Natural killer cell (primary cell): ENCODE measurements at regions not wholly inside any gene's neighbourhood (a gene's known extent, or its start where the extent isn't known, plus 50 kb on each side); places are given as distances from the start of the nearest gene placed in this dataset.

Experiments used
- ATAC-seq, 3 donors: fragments of 150-1000 bp in 2 of 3; fragments of 200-7000 bp in 1 of 3; cut with Tn5 transposase; 1 replicate in 1 of 3; 2 replicates in 2 of 3; pipeline ENCODE4 v1.10.0; 2021; ENCODE audit warnings: mild to moderate bottlenecking in 2 of 3, moderate library complexity in 2 of 3
- DNase-seq, 2 donors: peaks; one replicate each; pipeline versions ENCODE4 v3.0.0 to v3.0.0-alpha.2; 2013 to 2021; ENCODE audit warnings: mixed read lengths in 1 of 2
- H3K27ac ChIP-seq: one replicate; pipeline ENCODE4 v1.5.1; 2013; ENCODE audit warnings: mild to moderate bottlenecking, low read length
- H3K27me3 ChIP-seq: one replicate; pipeline ENCODE4 v1.6.1; 2013; ENCODE audit warnings: low read length; ENCODE audit not compliant: control insufficient read depth, insufficient read depth
- H3K36me3 ChIP-seq: one replicate; pipeline ENCODE4 v1.6.1; 2013; ENCODE audit warnings: low read length; ENCODE audit not compliant: control insufficient read depth, insufficient read depth
- H3K4me1 ChIP-seq: one replicate; pipeline ENCODE4 v1.6.1; 2013; ENCODE audit warnings: low read length; ENCODE audit not compliant: control insufficient read depth, insufficient read depth
- H3K4me3 ChIP-seq: one replicate; pipeline ENCODE4 v1.5.1; 2013; ENCODE audit warnings: low read length
- H3K9me3 ChIP-seq: one replicate; pipeline ENCODE4 v1.6.1; 2013; ENCODE audit warnings: low read length; ENCODE audit not compliant: control insufficient read depth, insufficient read depth
- H3K27ac Mint-ChIP-seq, 2 donors: one replicate each; pipeline ENCODE4 v1.8.0; 2022; ENCODE audit warnings: mild to moderate bottlenecking in 2 of 2, mixed read lengths in 2 of 2, moderate library complexity in 1 of 2
- H3K27me3 Mint-ChIP-seq, 2 donors: one replicate each; pipeline ENCODE4 v1.8.0; 2022; ENCODE audit warnings: low read depth in 2 of 2, mixed read lengths in 2 of 2
- H3K36me3 Mint-ChIP-seq: one replicate; pipeline ENCODE4 v1.8.0; 2022; ENCODE audit warnings: mixed read lengths
- H3K4me1 Mint-ChIP-seq, 2 donors: one replicate each; pipeline ENCODE4 v1.8.0; 2022; ENCODE audit warnings: mixed read lengths in 2 of 2
- H3K4me3 Mint-ChIP-seq: one replicate; pipeline ENCODE4 v1.8.0; 2022; ENCODE audit warnings: mild to moderate bottlenecking, moderate library complexity, mixed read lengths
- H3K9me3 Mint-ChIP-seq, 2 donors: one replicate each; pipeline ENCODE4 v1.8.0; 2022; ENCODE audit warnings: mixed read lengths in 2 of 2
- WGBS: methylation state at CpG from one replicate; pipeline ENCODE4 v1.1.7; 2013; ENCODE audit warnings: missing lambda C conversion rate; ENCODE audit not compliant: insufficient coverage; 5-methylcytosine and 5-hydroxymethylcytosine counted together
- intact Hi-C: fragments of 100-400 bp; cut with micrococcal nuclease; formaldehyde crosslinking; loops from one replicate; pipeline ENCODE4 v1.14.2; 2022
- TF ChIP-seq, protein P1 (sequence below): fragments of 200-600 bp; IDR thresholded peaks from one replicate; pipeline ENCODE4 v1.8.0; 2022; ENCODE audit warnings: antibody characterized with exemption

DNA sequence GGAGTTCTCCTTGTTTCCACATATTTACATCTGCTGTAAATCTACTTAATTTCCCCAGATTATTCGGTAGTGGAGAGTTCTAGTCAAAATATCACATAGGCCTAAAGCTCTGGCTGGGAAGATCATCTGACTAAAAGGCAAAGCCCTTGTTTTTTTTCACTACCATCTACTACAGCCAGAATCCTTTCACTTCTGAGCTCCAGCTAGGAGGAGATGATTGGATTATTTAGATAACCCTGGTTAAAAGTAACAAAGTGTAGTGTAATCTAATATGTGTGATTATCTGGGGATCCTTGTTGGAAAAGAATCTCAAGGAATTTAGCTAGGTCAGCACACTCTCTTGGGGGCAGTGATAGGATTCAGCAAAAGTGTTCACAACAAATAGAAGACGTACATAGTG lies 125.4 kb downstream of the DYRK2 start:
- H3K27ac Mint-ChIP-seq: no peak overlapping the region
- DNase-seq (no peak), ATAC-seq (no peak)
- H3K27me3 Mint-ChIP-seq: peaks cover 0 to 3% of the 10 kb centered on the region in 2 donors
- intact Hi-C loops: no loop called here
- Histone ChIP-seq H3K27ac (no peak overlapping the region), H3K4me3 (no peak overlapping the region), H3K27me3 (no peaks in the 10 kb centered on the region), H3K4me1 (no peaks in the 10 kb centered on the region), H3K9me3 (no peaks in the 10 kb centered on the region), H3K36me3 (no peaks in the 10 kb centered on the region)
- no peaks in the 10 kb centered on the region for H3K36me3 Mint-ChIP-seq
- TF ChIP-seq, protein P1, sequence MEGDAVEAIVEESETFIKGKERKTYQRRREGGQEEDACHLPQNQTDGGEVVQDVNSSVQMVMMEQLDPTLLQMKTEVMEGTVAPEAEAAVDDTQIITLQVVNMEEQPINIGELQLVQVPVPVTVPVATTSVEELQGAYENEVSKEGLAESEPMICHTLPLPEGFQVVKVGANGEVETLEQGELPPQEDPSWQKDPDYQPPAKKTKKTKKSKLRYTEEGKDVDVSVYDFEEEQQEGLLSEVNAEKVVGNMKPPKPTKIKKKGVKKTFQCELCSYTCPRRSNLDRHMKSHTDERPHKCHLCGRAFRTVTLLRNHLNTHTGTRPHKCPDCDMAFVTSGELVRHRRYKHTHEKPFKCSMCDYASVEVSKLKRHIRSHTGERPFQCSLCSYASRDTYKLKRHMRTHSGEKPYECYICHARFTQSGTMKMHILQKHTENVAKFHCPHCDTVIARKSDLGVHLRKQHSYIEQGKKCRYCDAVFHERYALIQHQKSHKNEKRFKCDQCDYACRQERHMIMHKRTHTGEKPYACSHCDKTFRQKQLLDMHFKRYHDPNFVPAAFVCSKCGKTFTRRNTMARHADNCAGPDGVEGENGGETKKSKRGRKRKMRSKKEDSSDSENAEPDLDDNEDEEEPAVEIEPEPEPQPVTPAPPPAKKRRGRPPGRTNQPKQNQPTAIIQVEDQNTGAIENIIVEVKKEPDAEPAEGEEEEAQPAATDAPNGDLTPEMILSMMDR: no peak
- H3K4me3 Mint-ChIP-seq: no peak overlapping the region
- no peaks in the 10 kb centered on the region for H3K4me1 Mint-ChIP-seq
- WGBS: 86% methylated on average over 2 of the region's 2 CpGs
- H3K9me3 Mint-ChIP-seq: no peaks in the 10 kb centered on the region

DNA sequence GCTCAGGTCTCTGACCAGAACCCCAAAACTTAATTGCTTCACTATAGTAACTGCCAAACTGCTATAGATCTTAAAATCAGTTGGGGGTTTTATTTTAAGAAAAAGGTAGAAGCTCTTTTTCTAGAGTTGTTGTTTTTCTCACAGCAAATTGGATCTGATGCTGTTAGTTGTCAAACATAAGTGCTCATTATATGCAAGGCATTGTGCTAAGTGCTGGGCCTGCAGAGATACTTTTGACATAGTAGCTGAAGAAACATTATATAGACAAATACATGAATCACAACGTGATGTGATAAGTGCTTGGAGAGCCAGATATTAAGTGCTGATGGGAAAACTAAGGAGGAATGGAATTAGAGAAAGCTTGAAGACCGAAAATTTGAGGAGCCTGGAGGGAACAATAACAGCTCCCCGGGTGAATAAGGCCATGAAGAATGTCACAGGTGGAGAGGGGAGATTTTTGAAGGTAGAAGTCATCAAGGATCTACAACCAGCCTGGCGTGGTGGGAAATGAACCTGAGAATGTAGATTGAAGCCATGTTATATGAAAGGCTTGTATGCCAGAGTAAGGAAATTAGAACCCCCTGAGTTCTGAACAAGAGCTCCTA lies 126.5 kb downstream of the DYRK2 start:
- no peaks in the 10 kb centered on the region for H3K9me3 ChIP-seq
- intact Hi-C loops: no loop called here
- no peaks in the 10 kb centered on the region for H3K4me1 Mint-ChIP-seq
- no peak overlapping the region for H3K4me3 ChIP-seq
- no peaks in the 10 kb centered on the region for H3K27me3 ChIP-seq
- WGBS: 84% methylated on average over 4 of the region's 4 CpGs
- H3K4me1 ChIP-seq: no peaks in the 10 kb centered on the region
- H3K36me3 ChIP-seq: no peaks in the 10 kb centered on the region
- H3K27me3 Mint-ChIP-seq: peaks cover 0 to 3% of the 10 kb centered on the region in 2 donors
- H3K27ac ChIP-seq: no peak overlapping the region
- TF ChIP-seq, protein P1: no peak
- no peak for DNase-seq
- ATAC-seq: no peak
- H3K9me3 Mint-ChIP-seq: no peaks in the 10 kb centered on the region
- no peaks in the 10 kb centered on the region for H3K36me3 Mint-ChIP-seq
- no peak overlapping the region for H3K27ac Mint-ChIP-seq
- no peak overlapping the region for H3K4me3 Mint-ChIP-seq

DNA sequence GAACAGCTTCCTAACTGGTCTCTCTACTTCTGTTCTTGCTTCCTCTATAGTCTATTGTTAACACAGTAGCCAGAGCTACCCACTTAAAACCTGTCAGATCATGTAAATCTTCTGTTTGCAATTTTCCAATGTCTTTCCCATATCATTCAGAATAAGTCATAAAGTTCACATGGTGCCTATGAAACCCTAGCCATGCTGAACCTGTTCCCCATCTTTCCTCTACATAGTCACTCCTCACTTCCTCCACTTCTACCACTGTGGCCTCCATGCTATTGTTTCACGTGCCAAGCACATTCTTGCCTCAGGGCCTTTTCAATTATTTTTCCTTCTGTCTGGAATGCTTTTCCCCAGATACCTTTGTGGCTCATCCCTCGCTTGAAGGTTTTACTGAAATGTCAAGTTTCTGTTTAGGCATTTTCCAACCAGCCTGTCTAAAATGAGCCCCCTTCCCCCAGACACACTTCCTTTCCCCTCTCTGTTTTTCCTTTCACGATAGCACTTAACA lies 132.1 kb downstream of the DYRK2 start:
- Mint-ChIP-seq H3K9me3 (no peaks in the 10 kb centered on the region), H3K4me3 (no peak overlapping the region), H3K36me3 (no peaks in the 10 kb centered on the region), H3K4me1 (no peaks in the 10 kb centered on the region), H3K27ac (no peak overlapping the region), H3K27me3 (peaks cover 0 to 3% of the 10 kb centered on the region in 2 donors)
- no peak for DNase-seq
- Histone ChIP-seq H3K4me3 (no peak overlapping the region), H3K4me1 (no peaks in the 10 kb centered on the region), H3K27ac (no peak overlapping the region), H3K9me3 (no peaks in the 10 kb centered on the region), H3K36me3 (no peaks in the 10 kb centered on the region), H3K27me3 (no peaks in the 10 kb centered on the region)
- 94% methylated on average over 3 of the region's 3 CpGs for WGBS
- intact Hi-C loops: no loop called here
- no peak for ATAC-seq
- TF ChIP-seq, protein P1: no peak

DNA sequence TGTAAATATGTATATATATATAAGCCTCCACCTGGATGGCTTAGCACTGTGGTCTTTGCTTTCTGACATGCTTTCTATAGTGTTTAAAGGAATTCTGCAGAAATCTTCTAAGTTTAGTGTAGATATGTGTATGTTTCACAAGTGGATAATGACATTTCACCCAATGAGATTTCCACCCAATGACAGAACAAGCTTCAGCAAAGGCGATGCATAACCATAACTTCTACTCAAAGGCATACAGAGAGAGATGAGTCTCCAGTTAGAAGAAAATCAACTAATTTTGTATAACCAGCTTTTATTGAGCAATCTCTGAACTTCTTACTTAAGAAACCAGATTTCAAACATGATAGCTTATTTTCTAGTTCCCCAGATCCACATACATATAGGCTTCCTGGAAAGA lies 134.0 kb downstream of the DYRK2 start:
- no peak overlapping the region for H3K4me3 ChIP-seq
- intact Hi-C loops: no loop called here
- H3K9me3 ChIP-seq: no peaks in the 10 kb centered on the region
- no peak overlapping the region for H3K4me3 Mint-ChIP-seq
- no peak overlapping the region for H3K27ac ChIP-seq
- TF ChIP-seq, protein P1: no peak
- H3K27ac Mint-ChIP-seq: no peak overlapping the region
- H3K4me1 ChIP-seq: no peaks in the 10 kb centered on the region
- ATAC-seq (no peak), DNase-seq (no peak)
- WGBS: 100% methylated on average over 1 of the region's 1 CpG
- H3K4me1 Mint-ChIP-seq: no peaks in the 10 kb centered on the region
- H3K27me3 Mint-ChIP-seq: peaks cover 0 to 3% of the 10 kb centered on the region in 2 donors
- no peaks in the 10 kb centered on the region for H3K9me3 Mint-ChIP-seq
- no peaks in the 10 kb centered on the region for H3K27me3 ChIP-seq
- H3K36me3 Mint-ChIP-seq: no peaks in the 10 kb centered on the region
- no peaks in the 10 kb centered on the region for H3K36me3 ChIP-seq
